ENCODE measurements at regions not wholly inside any gene's neighbourhood (a gene's known extent, or its start where the extent isn't known, plus 50 kb on each side); places are given as distances from the start of the nearest gene placed in this dataset.

DNA sequence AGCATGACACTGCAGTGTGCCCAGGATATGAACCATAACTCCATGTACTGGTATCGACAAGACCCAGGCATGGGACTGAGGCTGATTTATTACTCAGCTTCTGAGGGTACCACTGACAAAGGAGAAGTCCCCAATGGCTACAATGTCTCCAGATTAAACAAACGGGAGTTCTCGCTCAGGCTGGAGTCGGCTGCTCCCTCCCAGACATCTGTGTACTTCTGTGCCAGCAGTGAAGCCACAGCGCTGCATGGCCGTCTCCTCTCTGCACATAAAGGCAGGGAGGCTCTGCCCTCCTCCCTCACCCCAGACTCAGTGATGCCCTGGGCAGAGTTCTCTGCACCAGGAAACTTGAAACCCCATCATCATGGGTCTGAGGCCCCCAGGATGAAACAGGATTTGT is 70.7 kb upstream of the PRSS58 start:
- H3K4me3 ChIP-seq (ENCODE audit: low read depth, low read length): no peak overlapping the region
- TF ChIP-seq CTCF (IDR thresholded peaks at IDR 0.05; ENCODE audit: insufficient read depth, low read depth, low read length, missing control alignments): no peak

GRCh38 chr7:142327628-142328405 is 70.0 kb upstream of the PRSS58 start:
- DNase-seq (ENCODE audit: low read depth): no peak
- no peak for TF ChIP-seq CTCF (IDR thresholded peaks at IDR 0.05; ENCODE audit: insufficient read depth, low read depth, low read length, missing control alignments)
- H3K4me3 ChIP-seq (ENCODE audit: low read depth, low read length): no peak overlapping the region

More for the DNA sequence above, 70.7 kb upstream of the PRSS58 start:
- no peak for DNase-seq (ENCODE audit: low read depth)

GRCh38 chr7:142323706-142324105 is 65.8 kb upstream of the PRSS58 start:
- no peak overlapping the region for H3K4me3 ChIP-seq (ENCODE audit: low read depth, low read length)
- TF ChIP-seq CTCF (IDR thresholded peaks at IDR 0.05; ENCODE audit: insufficient read depth, low read depth, low read length, missing control alignments): peak; percentile 41
- peak; percentile 10 for DNase-seq (ENCODE audit: low read depth)

DNA sequence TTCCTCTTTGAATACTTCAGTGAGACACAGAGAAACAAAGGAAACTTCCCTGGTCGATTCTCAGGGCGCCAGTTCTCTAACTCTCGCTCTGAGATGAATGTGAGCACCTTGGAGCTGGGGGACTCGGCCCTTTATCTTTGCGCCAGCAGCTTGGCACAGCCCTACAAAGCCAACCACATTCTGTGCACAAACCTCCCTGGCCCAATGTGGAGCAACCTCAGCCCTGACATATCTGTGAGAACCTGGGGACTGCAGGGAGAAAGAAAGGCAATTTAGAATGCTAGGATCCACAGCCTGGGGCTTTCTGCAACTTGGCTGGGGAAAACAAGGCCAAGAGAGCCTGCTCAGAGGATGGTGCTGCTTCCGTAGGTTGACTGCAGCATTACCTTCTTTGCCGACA is 63.5 kb upstream of the PRSS58 start:
- TF ChIP-seq CTCF (IDR thresholded peaks at IDR 0.05; ENCODE audit: insufficient read depth, low read depth, low read length, missing control alignments): no peak
- no peak overlapping the region for H3K4me3 ChIP-seq (ENCODE audit: low read depth, low read length)
- no peak for DNase-seq (ENCODE audit: low read depth)

DNA sequence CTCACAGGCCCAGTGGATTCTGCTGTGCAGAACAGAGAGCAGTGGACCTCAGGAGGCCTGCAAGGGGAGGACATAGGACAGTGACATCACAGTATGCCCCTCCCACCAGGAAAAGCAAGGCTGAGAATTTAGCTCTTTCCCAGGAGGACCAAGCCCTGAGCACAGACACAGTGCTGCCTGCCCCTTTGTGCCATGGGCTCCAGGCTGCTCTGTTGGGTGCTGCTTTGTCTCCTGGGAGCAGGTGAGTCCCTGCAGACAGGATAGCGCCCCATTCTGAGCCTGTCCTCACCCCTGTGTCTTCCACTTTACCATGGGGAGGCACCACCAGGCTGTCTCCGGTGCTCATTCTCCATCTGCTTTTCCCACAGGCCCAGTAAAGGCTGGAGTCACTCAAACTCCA is 63.0 kb upstream of the PRSS58 start:
- H3K4me3 ChIP-seq (ENCODE audit: low read depth, low read length): no peak overlapping the region
- TF ChIP-seq CTCF (IDR thresholded peaks at IDR 0.05; ENCODE audit: insufficient read depth, low read depth, low read length, missing control alignments): no peak
- no peak for DNase-seq (ENCODE audit: low read depth)

DNA sequence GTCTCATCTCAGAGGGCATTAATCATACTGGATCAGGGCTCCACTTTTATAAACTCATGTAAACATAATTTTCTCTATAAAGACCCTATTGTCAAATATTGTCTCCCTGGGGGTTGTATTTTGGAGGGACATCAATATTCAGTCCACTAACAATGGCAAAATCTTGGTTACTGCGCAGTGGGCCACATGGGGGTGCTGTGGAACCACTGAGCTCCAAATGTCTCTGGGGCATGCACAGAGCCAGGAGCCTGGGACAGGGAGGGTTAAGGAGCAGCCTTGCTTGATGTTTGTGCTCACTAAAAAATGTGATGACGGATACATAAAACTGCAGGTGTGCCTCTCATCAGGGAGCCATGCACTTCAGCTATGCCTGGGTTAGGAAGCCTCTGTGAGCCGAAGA is 62.1 kb upstream of the PRSS58 start:
- no peak overlapping the region for H3K4me3 ChIP-seq (ENCODE audit: low read depth, low read length)
- no peak for DNase-seq (ENCODE audit: low read depth)
- TF ChIP-seq CTCF (IDR thresholded peaks at IDR 0.05; ENCODE audit: insufficient read depth, low read depth, low read length, missing control alignments): peak; percentile 36

DNA sequence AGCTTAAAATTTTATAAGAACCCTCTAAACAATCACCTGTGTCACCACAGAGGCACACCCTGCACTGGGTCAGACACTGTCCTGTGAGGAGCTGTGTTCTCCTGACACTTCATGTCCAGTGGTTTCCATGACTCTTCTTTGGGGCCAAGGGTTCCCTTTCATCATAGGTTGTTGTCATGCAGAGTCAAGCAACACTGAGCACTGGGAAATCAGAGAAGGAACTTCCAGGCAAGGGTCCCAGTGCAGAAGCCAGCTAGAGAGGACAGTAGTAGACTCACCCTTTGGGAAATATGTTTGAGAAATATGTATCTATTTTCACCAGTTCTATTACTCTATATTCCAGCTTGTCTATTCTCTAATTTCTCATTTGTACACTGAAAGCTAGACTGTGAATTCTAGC is 56.4 kb upstream of the PRSS58 start:
- TF ChIP-seq CTCF (IDR thresholded peaks at IDR 0.05; ENCODE audit: insufficient read depth, low read depth, low read length, missing control alignments): no peak
- no peak overlapping the region for H3K4me3 ChIP-seq (ENCODE audit: low read depth, low read length)
- DNase-seq (ENCODE audit: low read depth): no peak

All from GM12865 (cell line).